ENCODE measurements at regions not wholly inside any gene's neighbourhood (a gene's known extent, or its start where the extent isn't known, plus 50 kb on each side); places are given as distances from the start of the nearest gene placed in this dataset.
"Not testable (repeated sequence)": the region's sequence is repeated elsewhere in the genome, so short reads cannot be mapped to it uniquely, and the experiment has no call there.

GRCh38 chr2:48089644-48090043, 183.3 kb upstream of the FBXO11 start:
- H3K36me3 Mint-ChIP-seq, result no peaks in the 10 kb centered on the region
- peaks cover 14% of the 10 kb centered on the region for H3K4me1 Mint-ChIP-seq
- peak overlapping the region; percentile 54 for H3K27ac Mint-ChIP-seq
- no peak for DNase-seq (ENCODE audit: low spot score in 2 of 2, unreplicated experiment in 2 of 2)
- no peaks in the 10 kb centered on the region for H3K27me3 Mint-ChIP-seq (ENCODE audit: low read depth)
- peaks cover 10% of the 10 kb centered on the region for H3K9me3 Mint-ChIP-seq
- H3K4me3 Mint-ChIP-seq, result no peak overlapping the region
- no peak for TF ChIP-seq CTCF (IDR thresholded peaks at IDR 0.05; ENCODE audit: unreplicated experiment)

GRCh38 chr2:48092846-48093803, 186.8 kb upstream of the FBXO11 start:
- Mint-ChIP-seq H3K9me3 (peaks cover 3% of the 10 kb centered on the region), H3K4me3 (no peak overlapping the region), H3K27me3 (ENCODE audit: low read depth) (no peaks in the 10 kb centered on the region), H3K4me1 (peaks cover 14% of the 10 kb centered on the region), H3K27ac (no peak overlapping the region), H3K36me3 (no peaks in the 10 kb centered on the region)
- DNase-seq (ENCODE audit: low spot score in 2 of 2, unreplicated experiment in 2 of 2), result no peak
- no peak for TF ChIP-seq CTCF (IDR thresholded peaks at IDR 0.05; ENCODE audit: unreplicated experiment)

GRCh38 chr2:48096765-48097164, 190.5 kb upstream of the FBXO11 start:
- not testable (repeated sequence) for H3K36me3 Mint-ChIP-seq; H3K4me3 Mint-ChIP-seq; DNase-seq (ENCODE audit: low spot score in 2 of 2, unreplicated experiment in 2 of 2); H3K27me3 Mint-ChIP-seq (ENCODE audit: low read depth); H3K4me1 Mint-ChIP-seq; H3K27ac Mint-ChIP-seq
- peaks cover 27% of the 10 kb centered on the region for H3K9me3 Mint-ChIP-seq

- Mint-ChIP-seq H3K4me1 (no peaks in the 10 kb centered on the region), H3K27me3 (ENCODE audit: low read depth) (no peaks in the 10 kb centered on the region), H3K36me3 (peaks cover 6% of the 10 kb centered on the region), H3K9me3 (peaks cover 27% of the 10 kb centered on the region), H3K4me3 (no peak overlapping the region), H3K27ac (no peak overlapping the region)
- DNase-seq (ENCODE audit: low spot score in 2 of 2, unreplicated experiment in 2 of 2), result no peak
- no peak for TF ChIP-seq CTCF (IDR thresholded peaks at IDR 0.05; ENCODE audit: unreplicated experiment)
Measured at GRCh38 chr2:48098539-48098938, 192.2 kb upstream of the FBXO11 start.

GRCh38 chr2:48104418-48104817, 198.1 kb upstream of the FBXO11 start:
- Mint-ChIP-seq H3K4me1 (peaks cover 28% of the 10 kb centered on the region), H3K36me3 (peaks cover 6% of the 10 kb centered on the region)
- DNase-seq (ENCODE audit: low spot score in 2 of 2, unreplicated experiment in 2 of 2), result no peak

More at GRCh38 chr2:48104418-48104817, 198.1 kb upstream of the FBXO11 start:
- no peak for TF ChIP-seq CTCF (IDR thresholded peaks at IDR 0.05; ENCODE audit: unreplicated experiment)
- Mint-ChIP-seq H3K27ac (no peak overlapping the region), H3K4me3 (no peak overlapping the region), H3K9me3 (peaks cover 16% of the 10 kb centered on the region), H3K27me3 (ENCODE audit: low read depth) (no peaks in the 10 kb centered on the region)
